HL-60 (cell line): ENCODE measurements at regions not wholly inside any gene's neighbourhood (a gene's known extent, or its start where the extent isn't known, plus 50 kb on each side); places are given as distances from the start of the nearest gene placed in this dataset.

Experiments
- DNase-seq, 2 experiments: peaks; one replicate each; pipeline ENCODE4 v3.0.0-alpha.2; 2010 to 2020; ENCODE audit warnings: low read depth in 1 of 2, low spot score in 1 of 2
- H3K27ac ChIP-seq: fragments of 250-450 bp; sonication (Bioruptor Pico); replicated peaks from 2 replicates; pipeline ENCODE4 v1.5.1; 2020; ENCODE audit warnings: mild to moderate bottlenecking, moderate library complexity
- H3K27me3 ChIP-seq: fragments of 250-450 bp; sonication (Bioruptor Pico); 2 replicates; pipeline ENCODE4 v1.5.1; 2021; ENCODE audit warnings: mild to moderate bottlenecking, moderate library complexity; ENCODE audit not compliant: insufficient read depth, poor library complexity, severe bottlenecking
- H3K4me3 ChIP-seq: replicated peaks from 2 replicates; pipeline ENCODE4 v1.5.1; 2011; ENCODE audit warnings: mild to moderate bottlenecking, control low read depth, low read length; ENCODE audit not compliant: insufficient read depth
- GABPA ChIP-seq: IDR thresholded peaks from 2 replicates; pipeline ENCODE4 v1.6.1; 2012; ENCODE audit warnings: low read depth
- POLR2AphosphoS5 ChIP-seq: IDR thresholded peaks from 2 replicates; pipeline ENCODE4 v1.6.1; 2012; ENCODE audit warnings: low read depth
- REST ChIP-seq: IDR thresholded peaks from 2 replicates; pipeline ENCODE4 v1.6.1; 2012; ENCODE audit warnings: low read depth; ENCODE audit not compliant: insufficient replicate concordance
- SPI1 ChIP-seq: IDR thresholded peaks from 2 replicates; pipeline ENCODE4 v1.6.1; 2012; ENCODE audit warnings: low read depth, mild to moderate bottlenecking, borderline replicate concordance
- TF ChIP-seq, protein P1 (sequence below): IDR thresholded peaks from one replicate; pipeline ENCODE4 v1.5.1; 2011; ENCODE audit warnings: low read length, control low read depth, inconsistent platforms; ENCODE audit not compliant: insufficient read depth

- TF ChIP-seq, protein P1, sequence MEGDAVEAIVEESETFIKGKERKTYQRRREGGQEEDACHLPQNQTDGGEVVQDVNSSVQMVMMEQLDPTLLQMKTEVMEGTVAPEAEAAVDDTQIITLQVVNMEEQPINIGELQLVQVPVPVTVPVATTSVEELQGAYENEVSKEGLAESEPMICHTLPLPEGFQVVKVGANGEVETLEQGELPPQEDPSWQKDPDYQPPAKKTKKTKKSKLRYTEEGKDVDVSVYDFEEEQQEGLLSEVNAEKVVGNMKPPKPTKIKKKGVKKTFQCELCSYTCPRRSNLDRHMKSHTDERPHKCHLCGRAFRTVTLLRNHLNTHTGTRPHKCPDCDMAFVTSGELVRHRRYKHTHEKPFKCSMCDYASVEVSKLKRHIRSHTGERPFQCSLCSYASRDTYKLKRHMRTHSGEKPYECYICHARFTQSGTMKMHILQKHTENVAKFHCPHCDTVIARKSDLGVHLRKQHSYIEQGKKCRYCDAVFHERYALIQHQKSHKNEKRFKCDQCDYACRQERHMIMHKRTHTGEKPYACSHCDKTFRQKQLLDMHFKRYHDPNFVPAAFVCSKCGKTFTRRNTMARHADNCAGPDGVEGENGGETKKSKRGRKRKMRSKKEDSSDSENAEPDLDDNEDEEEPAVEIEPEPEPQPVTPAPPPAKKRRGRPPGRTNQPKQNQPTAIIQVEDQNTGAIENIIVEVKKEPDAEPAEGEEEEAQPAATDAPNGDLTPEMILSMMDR: no peak
- TF ChIP-seq POLR2AphosphoS5 (no peak), REST (no peak), GABPA (no peak), SPI1 (no peak)
- H3K27ac ChIP-seq: no peak overlapping the region
- H3K27me3 ChIP-seq: no peaks in the 10 kb centered on the region
- no peak overlapping the region for H3K4me3 ChIP-seq
- DNase-seq: no peak
Observed at GRCh38 chr11:115887316-115887715, 383.1 kb upstream of the CADM1 start.

- Histone ChIP-seq H3K27ac (no peak overlapping the region), H3K27me3 (no peaks in the 10 kb centered on the region), H3K4me3 (no peak overlapping the region)
- no peak for DNase-seq
- TF ChIP-seq POLR2AphosphoS5: no peak
- TF ChIP-seq SPI1: no peak
- TF ChIP-seq REST: no peak
- TF ChIP-seq, protein P1: no peak
- no peak for TF ChIP-seq GABPA
Observed at GRCh38 chr11:115886422-115886733, 382.2 kb upstream of the CADM1 start.

DNA sequence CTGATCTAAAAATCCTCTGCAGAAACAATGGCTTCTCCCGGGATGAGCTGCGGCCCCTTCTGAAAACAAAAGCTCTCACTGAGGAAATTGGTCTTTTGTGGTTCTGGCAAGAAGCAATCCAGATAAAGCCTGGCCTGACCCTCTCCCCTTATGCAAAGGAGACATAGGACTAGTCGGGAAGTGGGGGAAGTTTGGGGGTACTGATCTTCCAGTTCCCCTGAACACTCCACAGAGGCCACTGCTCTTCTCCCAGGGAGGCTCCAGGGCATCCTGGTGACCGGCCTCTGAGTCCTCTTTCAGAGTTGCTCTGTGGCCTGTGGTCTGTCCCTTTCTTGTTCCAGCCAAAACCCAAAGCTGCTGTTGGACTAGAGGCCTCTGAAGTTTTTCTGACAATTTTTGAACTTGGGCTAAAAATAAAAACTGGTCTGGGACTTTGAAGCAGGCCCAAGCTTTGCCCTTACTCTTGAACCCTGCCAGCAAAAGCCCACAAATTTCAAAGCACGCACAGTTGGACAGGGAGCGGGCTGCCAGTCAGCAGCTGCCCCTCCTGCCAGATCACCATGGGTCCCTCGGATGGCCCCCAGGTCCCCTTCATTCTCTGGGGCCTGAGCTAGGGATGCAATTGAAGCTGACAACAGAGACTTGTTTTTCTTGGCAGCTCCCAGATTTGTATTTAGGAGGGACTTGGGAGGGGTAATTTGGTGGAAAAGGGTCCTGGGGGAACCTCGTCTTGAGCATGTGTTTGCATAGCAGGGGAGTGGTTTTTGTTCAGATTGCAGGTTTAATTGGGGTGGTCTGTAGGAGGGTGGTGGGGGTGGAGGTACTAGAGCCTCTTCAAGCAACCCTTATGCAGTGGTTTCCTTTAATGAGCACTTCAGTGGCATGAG is 381.6 kb upstream of the CADM1 start:
- Histone ChIP-seq H3K27me3 (no peaks in the 10 kb centered on the region), H3K27ac (no peak overlapping the region), H3K4me3 (no peak overlapping the region)
- DNase-seq: no peak
- TF ChIP-seq SPI1 (no peak), POLR2AphosphoS5 (no peak), REST (no peak), GABPA (no peak)
- TF ChIP-seq, protein P1: no peak
